Fibroblast of the aortic adventitia (primary cell): ENCODE measurements at regions not wholly inside any gene's neighbourhood (a gene's known extent, or its start where the extent isn't known, plus 50 kb on each side); places are given as distances from the start of the nearest gene placed in this dataset. TPM values are rescaled to one million over a fixed set of nuclear protein-coding genes. Genes with fewer than 3 reads are reported as not detected.

ENCODE experiments used
- DNase-seq: peaks from one replicate; pipeline ENCODE4 v3.0.0-alpha.2; 2010; ENCODE audit warnings: low read depth
- H3K4me3 ChIP-seq: 2 replicates; pipeline ENCODE4 v1.5.1; 2011; ENCODE audit warnings: low read depth, mild to moderate bottlenecking, control low read depth, low read length, moderate library complexity
- small RNA-seq: library from RNA; depleted of rRNA; stranded (forward); fragments of <200 nt; gene quantifications from one replicate; pipeline ENCODE3, GENCODE V24; 2012
- TF ChIP-seq, protein P1 (sequence below): IDR thresholded peaks from 2 replicates; pipeline ENCODE4 v1.5.1; 2011; ENCODE audit warnings: mild to moderate bottlenecking, low read length, control low read depth, inconsistent platforms; ENCODE audit not compliant: insufficient read depth

DNA sequence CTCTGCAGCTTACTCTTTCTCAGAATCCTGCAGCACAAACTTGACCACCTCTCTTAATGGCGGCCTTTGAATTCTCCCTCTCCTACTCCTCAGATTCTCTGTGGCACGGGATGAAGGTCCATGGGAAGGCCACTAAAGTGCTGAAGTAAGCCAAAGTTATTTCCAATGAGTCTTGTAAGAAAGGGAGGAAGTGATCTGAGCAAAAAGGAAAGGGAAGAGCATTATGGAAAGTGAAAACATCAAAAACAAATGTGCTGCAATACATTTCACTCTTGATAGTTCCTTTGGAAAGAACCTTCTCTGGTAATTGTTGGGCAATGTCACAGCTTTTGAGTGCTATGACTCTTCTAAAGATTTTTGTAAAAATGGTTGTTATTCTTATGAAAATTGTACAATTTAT, 54.3 kb upstream of the CAMK2D start:
- no peak overlapping the region for H3K4me3 ChIP-seq
- TF ChIP-seq, protein P1, sequence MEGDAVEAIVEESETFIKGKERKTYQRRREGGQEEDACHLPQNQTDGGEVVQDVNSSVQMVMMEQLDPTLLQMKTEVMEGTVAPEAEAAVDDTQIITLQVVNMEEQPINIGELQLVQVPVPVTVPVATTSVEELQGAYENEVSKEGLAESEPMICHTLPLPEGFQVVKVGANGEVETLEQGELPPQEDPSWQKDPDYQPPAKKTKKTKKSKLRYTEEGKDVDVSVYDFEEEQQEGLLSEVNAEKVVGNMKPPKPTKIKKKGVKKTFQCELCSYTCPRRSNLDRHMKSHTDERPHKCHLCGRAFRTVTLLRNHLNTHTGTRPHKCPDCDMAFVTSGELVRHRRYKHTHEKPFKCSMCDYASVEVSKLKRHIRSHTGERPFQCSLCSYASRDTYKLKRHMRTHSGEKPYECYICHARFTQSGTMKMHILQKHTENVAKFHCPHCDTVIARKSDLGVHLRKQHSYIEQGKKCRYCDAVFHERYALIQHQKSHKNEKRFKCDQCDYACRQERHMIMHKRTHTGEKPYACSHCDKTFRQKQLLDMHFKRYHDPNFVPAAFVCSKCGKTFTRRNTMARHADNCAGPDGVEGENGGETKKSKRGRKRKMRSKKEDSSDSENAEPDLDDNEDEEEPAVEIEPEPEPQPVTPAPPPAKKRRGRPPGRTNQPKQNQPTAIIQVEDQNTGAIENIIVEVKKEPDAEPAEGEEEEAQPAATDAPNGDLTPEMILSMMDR, result no peak
- no peak for DNase-seq

DNA sequence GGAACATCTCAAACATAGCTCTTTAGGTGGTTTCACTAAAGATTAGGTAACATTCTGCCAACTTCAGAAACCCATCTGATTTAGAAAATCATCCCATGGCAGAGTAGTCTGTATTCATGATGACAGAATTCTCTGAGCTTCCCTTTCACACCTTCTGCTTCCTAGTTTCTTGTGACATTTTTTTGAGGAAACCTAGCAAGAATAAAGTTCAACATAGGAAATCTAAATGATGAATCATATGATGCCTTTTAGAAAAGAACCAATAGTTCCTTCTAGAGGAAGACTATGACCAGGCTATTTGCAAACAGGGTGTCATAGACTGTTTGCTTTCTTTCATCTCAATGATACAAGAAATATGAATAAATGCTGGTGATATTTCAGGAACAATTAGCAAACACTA, 49.8 kb upstream of the CAMK2D start:
- DNase-seq, result no peak
- TF ChIP-seq, protein P1, result no peak
- H3K4me3 ChIP-seq, result no peak overlapping the region

Small RNA genes in the stretch of these regions (small RNA-seq; reads per million reads assigned to genes)
- gene AC111193.1, result not detected
